Renal pelvis (tissue), 1 donor: ENCODE measurements at regions not wholly inside any gene's neighbourhood (a gene's known extent, or its start where the extent isn't known, plus 50 kb on each side); places are given as distances from the start of the nearest gene placed in this dataset.

Experiments used
- DNase-seq: peaks from one replicate; pipeline ENCODE4 v3.0.0-alpha.2; 2013

GRCh38 chr21:28235169-28235895, 757.3 kb downstream of the LTN1 start:
- no peak for DNase-seq

- DNase-seq: no peak
Observed at GRCh38 chr21:28234326-28234725, 758.4 kb downstream of the LTN1 start.

DNA sequence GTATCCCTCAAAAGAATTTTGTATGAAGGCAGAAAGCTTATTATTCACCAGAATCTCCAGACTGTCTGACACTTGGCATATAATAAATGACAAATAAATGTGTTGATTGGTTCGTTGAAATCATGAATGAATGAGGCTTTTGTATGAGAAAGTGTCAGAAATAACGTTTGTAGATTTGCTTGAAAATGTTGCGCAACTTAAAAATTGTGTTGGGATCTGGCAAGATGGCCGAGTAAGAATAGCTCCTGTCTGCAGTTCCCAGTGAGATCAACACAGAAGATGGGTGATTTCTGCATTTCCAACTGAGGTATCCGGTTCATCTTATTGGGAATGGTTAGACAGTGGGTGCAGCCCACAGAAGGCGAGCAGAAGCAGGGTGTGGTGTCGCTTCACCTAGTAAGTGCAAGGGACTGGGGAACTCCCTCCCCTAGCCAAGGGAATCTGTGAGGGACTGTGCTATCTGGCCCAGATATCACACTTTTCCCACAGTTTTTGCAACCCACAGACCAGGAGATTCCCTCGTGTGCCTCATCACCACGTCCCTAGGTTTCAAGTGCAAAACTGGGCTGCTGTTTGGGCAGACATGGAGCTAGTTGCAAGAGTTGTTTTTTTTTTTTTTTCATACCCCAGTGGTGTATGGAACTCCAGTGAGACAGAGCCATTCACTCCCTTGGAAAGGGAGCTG, 759.0 kb downstream of the LTN1 start:
- DNase-seq: no peak

DNA sequence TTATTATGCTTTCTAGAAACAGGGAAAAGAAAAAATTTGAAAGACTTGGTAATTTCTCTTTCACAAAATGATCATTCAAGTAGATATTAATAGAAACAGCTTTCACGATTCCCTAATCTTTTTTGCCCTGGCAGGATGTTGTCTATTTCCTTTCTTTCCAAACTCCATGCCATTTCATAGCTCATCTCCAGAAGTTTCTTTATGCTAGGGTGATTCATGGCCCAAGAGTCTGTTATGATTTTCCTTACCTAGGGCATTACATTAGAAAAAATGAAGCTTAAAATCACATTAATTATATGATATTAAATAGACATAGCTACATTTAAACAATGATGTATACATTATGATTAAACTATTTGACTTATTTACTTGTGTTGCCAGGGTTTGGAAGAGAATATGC, 762.1 kb downstream of the LTN1 start:
- DNase-seq: no peak

GRCh38 chr21:28229814-28230213, 762.9 kb downstream of the LTN1 start:
- DNase-seq: no peak

- no peak for DNase-seq
Observed at GRCh38 chr21:28228636-28228995, 764.1 kb downstream of the LTN1 start.

DNA sequence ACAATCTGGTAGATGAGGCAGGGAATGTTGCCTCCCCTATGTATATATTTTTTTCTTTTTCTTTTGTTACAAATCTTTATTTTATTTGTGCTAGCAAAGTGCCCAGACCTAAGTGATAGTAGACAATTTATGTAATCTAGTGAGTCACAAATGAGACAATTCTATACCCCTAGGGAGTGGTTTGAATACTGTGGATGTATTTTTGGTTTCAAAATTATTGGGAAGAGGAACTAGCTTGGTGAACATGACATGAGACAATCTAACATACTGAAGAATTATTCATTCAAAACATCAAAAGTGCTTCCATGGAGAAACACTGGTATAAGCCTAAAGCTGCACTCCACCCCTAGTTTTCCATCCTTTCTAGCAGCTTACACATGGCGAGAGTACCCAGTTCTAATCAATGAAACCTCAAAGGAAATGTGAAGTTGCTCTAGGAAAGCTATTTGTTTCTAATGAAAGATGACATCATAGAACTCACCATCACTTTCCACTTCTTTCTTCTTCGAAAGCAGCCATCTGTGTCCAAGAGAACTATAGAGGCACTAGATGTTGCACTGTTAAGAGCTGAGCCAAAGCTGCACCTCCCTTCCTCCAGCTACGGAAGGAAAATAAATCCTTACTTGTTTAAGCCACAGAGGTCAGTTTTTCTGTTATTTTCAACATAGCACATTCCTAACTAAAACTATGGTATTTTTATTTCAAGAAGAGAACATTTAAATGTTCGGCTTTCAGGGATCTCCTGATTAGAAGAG, 764.6 kb downstream of the LTN1 start:
- DNase-seq: no peak

- no peak for DNase-seq
Observed at GRCh38 chr21:28226563-28226962, 766.1 kb downstream of the LTN1 start.

DNA sequence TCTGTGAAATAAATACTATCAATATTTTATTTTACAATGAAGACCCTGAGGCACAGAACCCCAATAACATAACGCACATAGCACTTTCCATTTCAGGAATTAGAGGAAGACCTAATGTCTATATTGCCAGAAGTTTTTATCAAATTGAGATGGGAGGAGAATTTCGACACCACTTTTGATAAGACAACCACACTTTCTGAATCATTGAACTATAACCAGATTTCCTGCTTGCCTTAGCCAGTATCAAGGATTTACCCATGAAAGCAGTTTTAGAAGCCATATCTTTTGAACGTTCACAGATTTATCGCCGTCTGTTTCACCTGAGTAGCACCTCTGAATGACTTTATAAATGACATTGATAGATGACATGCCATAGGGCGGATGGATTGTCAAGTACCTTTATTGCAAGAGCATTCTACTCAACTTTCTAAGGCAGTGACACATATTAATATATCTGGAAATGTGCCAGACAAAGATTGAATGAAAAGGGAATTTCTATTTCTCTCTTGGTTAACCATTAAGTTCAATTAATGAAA, 768.4 kb downstream of the LTN1 start:
- DNase-seq: no peak

- no peak for DNase-seq
Observed at GRCh38 chr21:28221984-28222383, 770.7 kb downstream of the LTN1 start.

DNA sequence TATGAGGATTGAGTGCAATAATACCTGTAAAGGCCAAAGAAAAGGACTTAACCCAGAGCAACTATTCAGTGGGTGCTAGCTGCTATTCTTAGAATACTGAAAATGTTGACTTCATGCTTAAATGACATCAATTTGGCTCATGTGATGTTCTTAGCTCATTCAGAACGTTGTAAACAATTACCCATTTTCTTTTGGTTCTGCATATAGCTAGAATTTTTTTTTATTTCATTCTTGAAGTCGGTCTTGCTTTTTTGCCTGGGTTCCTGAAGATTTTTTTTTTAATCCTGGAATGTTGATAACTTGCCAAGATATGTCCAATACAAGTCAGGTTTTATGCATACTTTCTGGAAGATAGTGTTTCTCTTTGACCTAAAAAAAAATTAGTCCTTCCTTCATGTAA, 772.0 kb downstream of the LTN1 start:
- no peak for DNase-seq

DNA sequence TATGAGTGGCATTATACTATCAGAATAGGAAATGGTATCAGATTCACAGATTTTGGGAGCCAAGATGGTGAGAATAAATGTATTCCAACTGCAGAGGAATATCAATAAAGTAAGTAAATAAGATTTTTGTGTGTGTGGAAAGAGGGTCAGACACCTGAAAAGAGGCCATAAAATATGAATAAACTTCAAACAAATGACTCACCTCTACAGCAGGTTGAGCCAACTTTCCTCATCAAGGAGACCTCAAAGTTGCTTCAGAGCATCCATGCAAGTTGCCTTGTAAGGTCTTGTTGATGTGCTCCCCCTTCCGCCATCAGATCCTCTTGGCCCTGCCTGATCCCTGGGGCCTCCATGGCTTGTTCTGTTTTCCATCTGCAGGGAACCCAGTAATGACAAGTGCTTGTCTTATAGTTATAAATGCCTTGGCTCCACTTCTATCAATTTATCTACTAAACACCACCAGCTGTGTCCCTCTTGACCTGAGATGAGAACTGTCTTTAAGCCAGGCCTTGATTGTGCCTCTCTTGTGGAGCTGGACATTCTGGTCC, 775.6 kb downstream of the LTN1 start:
- no peak for DNase-seq

DNA sequence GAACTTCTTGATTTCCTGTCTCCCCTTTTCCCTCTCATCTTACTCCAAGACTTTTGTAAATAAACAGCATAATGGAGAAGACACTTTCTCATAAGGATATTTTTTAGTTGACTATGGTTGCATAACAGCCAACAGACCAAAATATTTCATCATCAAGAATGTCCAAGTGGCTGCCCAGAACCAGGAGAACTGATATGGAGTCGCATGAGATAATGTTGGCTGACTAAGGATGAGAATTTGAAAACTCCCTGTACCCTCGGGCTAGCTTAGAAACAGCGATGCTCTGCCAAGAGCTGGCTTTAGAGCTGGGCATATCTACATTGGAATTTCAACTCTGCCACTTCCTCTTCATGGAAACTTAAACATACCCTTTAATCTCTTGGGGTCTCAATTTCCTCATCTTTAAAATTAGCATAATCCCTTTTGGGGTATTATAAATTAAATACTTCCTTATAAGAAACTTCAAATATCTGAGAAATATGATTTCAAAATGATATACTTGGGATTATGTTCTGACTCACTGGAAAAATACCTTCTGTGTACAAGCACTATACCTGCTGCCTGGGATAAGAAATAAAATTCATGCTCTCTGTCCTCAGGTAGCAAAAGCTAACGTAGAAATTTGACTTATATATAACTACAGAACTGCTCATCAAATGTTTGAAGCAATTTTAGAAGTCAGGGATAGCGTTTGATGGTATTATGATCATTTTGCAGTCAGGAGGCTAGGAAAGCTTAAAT, 777.3 kb downstream of the LTN1 start:
- DNase-seq: no peak

GRCh38 chr21:28214786-28215185, 777.9 kb downstream of the LTN1 start:
- no peak for DNase-seq

- no peak for DNase-seq
Observed at GRCh38 chr21:28213261-28213660, 779.4 kb downstream of the LTN1 start.

- no peak for DNase-seq
Observed at GRCh38 chr21:28212061-28212460, 780.6 kb downstream of the LTN1 start.

- no peak for DNase-seq
Observed at GRCh38 chr21:28207436-28208173, 785.1 kb downstream of the LTN1 start.

DNA sequence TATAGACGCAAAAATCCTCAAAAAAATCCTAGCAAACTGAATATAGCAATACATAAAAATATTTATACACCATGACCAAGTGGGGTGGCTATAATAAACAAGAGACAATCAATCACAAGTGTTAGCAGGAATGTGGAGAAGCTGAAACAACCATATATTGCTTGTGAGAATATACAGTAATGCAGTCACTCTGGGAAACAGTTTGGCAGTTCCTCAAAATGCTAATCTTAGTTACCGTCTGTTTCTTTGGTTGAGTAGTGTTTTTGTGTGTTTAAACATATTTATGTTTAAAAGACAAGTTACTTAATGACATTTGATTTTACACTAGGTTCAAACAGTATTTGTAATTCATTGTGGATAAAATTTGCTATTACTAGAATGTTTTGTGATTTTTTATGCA, 792.0 kb downstream of the LTN1 start:
- DNase-seq: no peak

DNA sequence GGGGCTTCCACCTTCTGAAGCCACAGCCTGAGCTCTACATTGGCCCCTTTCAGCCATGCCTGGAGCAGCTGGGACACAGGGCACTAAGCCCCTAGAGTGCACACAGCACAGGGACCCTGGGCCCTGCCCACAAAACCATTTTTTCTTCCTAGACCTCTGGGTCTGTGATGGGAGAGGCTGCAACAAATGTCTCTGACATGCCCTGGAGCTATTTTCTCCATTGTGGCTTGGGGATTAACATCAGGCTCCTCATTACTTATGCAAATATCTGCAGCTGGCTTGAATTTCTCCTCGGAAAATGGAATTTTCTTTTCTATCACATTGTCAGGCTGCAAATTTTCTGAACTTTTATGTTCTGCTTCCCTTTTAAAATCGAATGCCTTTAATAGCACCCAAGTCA, 795.7 kb downstream of the LTN1 start:
- no peak for DNase-seq

- no peak for DNase-seq
Observed at GRCh38 chr21:28193189-28193588, 799.5 kb downstream of the LTN1 start.

DNA sequence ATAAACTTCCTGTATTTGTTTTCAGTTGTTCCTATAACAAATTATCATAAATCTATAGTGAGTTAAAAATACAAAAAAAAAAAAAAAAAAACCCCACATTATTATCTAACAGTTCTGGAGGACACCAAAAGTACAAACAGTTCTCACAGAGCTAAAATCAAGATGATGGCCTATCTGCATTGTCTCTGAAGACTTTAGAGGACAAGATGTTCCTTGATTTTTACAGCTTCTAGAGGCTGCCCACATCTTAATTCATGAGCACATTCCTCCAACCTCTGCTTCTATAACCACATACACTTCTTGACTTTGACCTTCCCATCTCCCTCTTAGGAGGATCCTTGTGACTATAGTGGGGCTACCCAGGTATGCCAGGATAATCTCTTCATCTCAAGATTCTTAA, 806.1 kb downstream of the LTN1 start:
- no peak for DNase-seq
